ENCODE measurements at regions not wholly inside any gene's neighbourhood (a gene's known extent, or its start where the extent isn't known, plus 50 kb on each side); places are given as distances from the start of the nearest gene placed in this dataset.

- H3K27ac ChIP-seq (ENCODE audit: low read depth, low read length, poor library complexity, severe bottlenecking): no peak overlapping the region
- H3K36me3 ChIP-seq (ENCODE audit: insufficient read depth, low read length, poor library complexity, severe bottlenecking): no peaks in the 10 kb centered on the region
- ChIA-PET CTCF (no interaction called here), POLR2A (ENCODE audit: low non-redundant PET) (no interaction called here)
- H3K4me3 ChIP-seq (ENCODE audit: low read depth, low read length, poor library complexity, severe bottlenecking): no peak overlapping the region
- H3K27me3 ChIP-seq (replicated peaks; ENCODE audit: insufficient read depth, low read depth, low read length, poor library complexity): no peaks in the 10 kb centered on the region
- intact Hi-C loops (cut with micrococcal nuclease; ENCODE audit: unreplicated experiment): no loop called here
- no peaks in the 10 kb centered on the region for H3K4me1 ChIP-seq (ENCODE audit: insufficient read depth, low read length, poor library complexity, severe bottlenecking)
- no peaks in the 10 kb centered on the region for H3K9me3 ChIP-seq (ENCODE audit: low read depth, low read length, poor library complexity, severe bottlenecking)
- no peak for DNase-seq (ENCODE audit: low spot score)
- BruUV-seq (replicated peaks): no TSS peak
- TF ChIP-seq, protein P1, sequence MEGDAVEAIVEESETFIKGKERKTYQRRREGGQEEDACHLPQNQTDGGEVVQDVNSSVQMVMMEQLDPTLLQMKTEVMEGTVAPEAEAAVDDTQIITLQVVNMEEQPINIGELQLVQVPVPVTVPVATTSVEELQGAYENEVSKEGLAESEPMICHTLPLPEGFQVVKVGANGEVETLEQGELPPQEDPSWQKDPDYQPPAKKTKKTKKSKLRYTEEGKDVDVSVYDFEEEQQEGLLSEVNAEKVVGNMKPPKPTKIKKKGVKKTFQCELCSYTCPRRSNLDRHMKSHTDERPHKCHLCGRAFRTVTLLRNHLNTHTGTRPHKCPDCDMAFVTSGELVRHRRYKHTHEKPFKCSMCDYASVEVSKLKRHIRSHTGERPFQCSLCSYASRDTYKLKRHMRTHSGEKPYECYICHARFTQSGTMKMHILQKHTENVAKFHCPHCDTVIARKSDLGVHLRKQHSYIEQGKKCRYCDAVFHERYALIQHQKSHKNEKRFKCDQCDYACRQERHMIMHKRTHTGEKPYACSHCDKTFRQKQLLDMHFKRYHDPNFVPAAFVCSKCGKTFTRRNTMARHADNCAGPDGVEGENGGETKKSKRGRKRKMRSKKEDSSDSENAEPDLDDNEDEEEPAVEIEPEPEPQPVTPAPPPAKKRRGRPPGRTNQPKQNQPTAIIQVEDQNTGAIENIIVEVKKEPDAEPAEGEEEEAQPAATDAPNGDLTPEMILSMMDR (conservative IDR thresholded peaks at IDR 0.05; ENCODE audit: low read depth, low read length): no peak
- TF ChIP-seq EZH2 (IDR thresholded peaks at IDR 0.05; ENCODE audit: borderline replicate concordance, low read depth, low read length, poor library complexity, severe bottlenecking): no peak
These were observed 99.8 kb upstream of the CASK start for GRCh38 chrX:42023122-42023521.

DNA sequence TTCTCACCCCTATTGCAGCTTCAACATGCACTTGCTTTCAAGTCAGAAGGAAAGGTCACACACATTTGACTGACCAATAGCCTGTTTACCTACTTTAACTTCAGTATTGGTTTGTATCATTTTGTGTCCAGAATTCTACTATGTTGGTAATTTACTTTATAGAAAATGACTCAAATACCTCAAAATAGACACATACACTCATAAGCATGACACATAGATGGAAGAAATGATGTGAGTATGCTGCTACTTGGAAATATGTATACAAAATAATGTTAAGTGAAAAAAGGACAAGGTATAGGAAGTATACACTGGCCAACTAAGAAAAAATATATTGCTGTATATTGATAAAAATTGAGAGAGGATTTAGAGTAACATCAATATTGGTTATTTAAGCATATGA lies 98.8 kb upstream of the CASK start:
- Histone ChIP-seq H3K9me3 (ENCODE audit: low read depth, low read length, poor library complexity, severe bottlenecking) (no peaks in the 10 kb centered on the region), H3K4me1 (ENCODE audit: insufficient read depth, low read length, poor library complexity, severe bottlenecking) (no peaks in the 10 kb centered on the region), H3K27me3 (replicated peaks; ENCODE audit: insufficient read depth, low read depth, low read length, poor library complexity) (no peaks in the 10 kb centered on the region), H3K27ac (ENCODE audit: low read depth, low read length, poor library complexity, severe bottlenecking) (no peak overlapping the region), H3K4me3 (ENCODE audit: low read depth, low read length, poor library complexity, severe bottlenecking) (no peak overlapping the region), H3K36me3 (ENCODE audit: insufficient read depth, low read length, poor library complexity, severe bottlenecking) (no peaks in the 10 kb centered on the region)
- CTCF ChIA-PET: no interaction called here
- no peak for DNase-seq (ENCODE audit: low spot score)
- intact Hi-C loops (cut with micrococcal nuclease; ENCODE audit: unreplicated experiment): no loop called here
- BruUV-seq (replicated peaks): no TSS peak
- POLR2A ChIA-PET (ENCODE audit: low non-redundant PET): no interaction called here
- TF ChIP-seq, protein P1 (conservative IDR thresholded peaks at IDR 0.05; ENCODE audit: low read depth, low read length): no peak
- no peak for TF ChIP-seq EZH2 (IDR thresholded peaks at IDR 0.05; ENCODE audit: borderline replicate concordance, low read depth, low read length, poor library complexity, severe bottlenecking)

- intact Hi-C loops (cut with micrococcal nuclease; ENCODE audit: unreplicated experiment): no loop called here
- H3K36me3 ChIP-seq (ENCODE audit: insufficient read depth, low read length, poor library complexity, severe bottlenecking): no peaks in the 10 kb centered on the region
- no peak overlapping the region for H3K27ac ChIP-seq (ENCODE audit: low read depth, low read length, poor library complexity, severe bottlenecking)
- no peaks in the 10 kb centered on the region for H3K27me3 ChIP-seq (replicated peaks; ENCODE audit: insufficient read depth, low read depth, low read length, poor library complexity)
- no peaks in the 10 kb centered on the region for H3K4me1 ChIP-seq (ENCODE audit: insufficient read depth, low read length, poor library complexity, severe bottlenecking)
- CTCF ChIA-PET: no interaction called here
- TF ChIP-seq EZH2 (IDR thresholded peaks at IDR 0.05; ENCODE audit: borderline replicate concordance, low read depth, low read length, poor library complexity, severe bottlenecking): no peak
- TF ChIP-seq, protein P1 (conservative IDR thresholded peaks at IDR 0.05; ENCODE audit: low read depth, low read length): no peak
- POLR2A ChIA-PET (ENCODE audit: low non-redundant PET): no interaction called here
- BruUV-seq (replicated peaks): no TSS peak
- no peak overlapping the region for H3K4me3 ChIP-seq (ENCODE audit: low read depth, low read length, poor library complexity, severe bottlenecking)
- DNase-seq (ENCODE audit: low spot score): no peak
- no peaks in the 10 kb centered on the region for H3K9me3 ChIP-seq (ENCODE audit: low read depth, low read length, poor library complexity, severe bottlenecking)
These were observed 97.7 kb upstream of the CASK start for GRCh38 chrX:42021058-42021457.

Data from A673 (cell line).